H9 (cell line): ENCODE measurements at regions not wholly inside any gene's neighbourhood (a gene's known extent, or its start where the extent isn't known, plus 50 kb on each side); places are given as distances from the start of the nearest gene placed in this dataset.

Source experiments
- DNase-seq: peaks from one replicate; pipeline ENCODE4 v3.0.0-alpha.2; 2017
- H2AFZ ChIP-seq: one replicate; pipeline ENCODE4 v1.6.1; 2013; ENCODE audit warnings: mild to moderate bottlenecking, low read length, control low read depth, moderate library complexity
- H2AK5ac ChIP-seq: 2 replicates; pipeline ENCODE4 v1.6.1; 2013; ENCODE audit warnings: low read length, control low read depth, mixed read lengths; ENCODE audit not compliant: insufficient read length
- H2BK120ac ChIP-seq: one replicate; pipeline ENCODE4 v1.6.1; 2013; ENCODE audit warnings: low read depth, mild to moderate bottlenecking, low read length, control low read depth, inconsistent platforms; ENCODE audit not compliant: poor library complexity, severe bottlenecking
- H2BK12ac ChIP-seq: 2 replicates; pipeline ENCODE4 v1.6.1; 2013; ENCODE audit warnings: low read length, control low read depth, mixed read lengths, low read depth; ENCODE audit not compliant: insufficient read length
- H2BK15ac ChIP-seq: 2 replicates; pipeline ENCODE4 v1.6.1; 2013; ENCODE audit warnings: low read depth, low read length, control low read depth
- H2BK20ac ChIP-seq: one replicate; pipeline ENCODE4 v1.6.1; 2013; ENCODE audit warnings: low read depth, mild to moderate bottlenecking, low read length, control low read depth, inconsistent platforms; ENCODE audit not compliant: poor library complexity, severe bottlenecking
- H2BK5ac ChIP-seq: 2 replicates; pipeline ENCODE4 v1.6.1; 2013; ENCODE audit warnings: low read length, control low read depth, mixed read lengths; ENCODE audit not compliant: insufficient read length
- H3K14ac ChIP-seq: 2 replicates; pipeline ENCODE4 v1.6.1; 2013; ENCODE audit warnings: low read length, control low read depth; ENCODE audit not compliant: insufficient read depth
- H3K18ac ChIP-seq: 2 replicates; pipeline ENCODE4 v1.6.1; 2013; ENCODE audit warnings: low read depth, mild to moderate bottlenecking, mixed read lengths, low read length, control low read depth; ENCODE audit not compliant: insufficient read length
- H3K23ac ChIP-seq: 2 replicates; pipeline ENCODE4 v1.6.1; 2013; ENCODE audit warnings: low read length, control low read depth, mixed read lengths, low read depth; ENCODE audit not compliant: insufficient read length
- H3K23me2 ChIP-seq: 2 replicates; pipeline ENCODE4 v1.6.1; 2013; ENCODE audit warnings: low read depth, mild to moderate bottlenecking, mixed read lengths, low read length, control low read depth; ENCODE audit not compliant: insufficient read length, poor library complexity, severe bottlenecking
- H3K27ac ChIP-seq: 2 replicates; pipeline ENCODE4 v1.5.1; 2013; ENCODE audit warnings: low read length, control low read depth, mixed read lengths, low read depth; ENCODE audit not compliant: insufficient read length
- H3K27me3 ChIP-seq: 2 replicates; pipeline ENCODE4 v1.6.1; 2013; ENCODE audit warnings: low read length, control low read depth, inconsistent platforms; ENCODE audit not compliant: insufficient read depth
- H3K4ac ChIP-seq: 2 replicates; pipeline ENCODE4 v1.6.1; 2013; ENCODE audit warnings: low read depth, mild to moderate bottlenecking, control low read depth, inconsistent platforms, low read length, moderate library complexity
- H3K4me1 ChIP-seq: 2 replicates; pipeline ENCODE4 v1.6.1; 2013; ENCODE audit warnings: low read length, control low read depth, inconsistent platforms; ENCODE audit not compliant: insufficient read depth
- H3K4me2 ChIP-seq: 2 replicates; pipeline ENCODE4 v1.6.1; 2013; ENCODE audit warnings: low read length, control low read depth, mixed read lengths; ENCODE audit not compliant: insufficient read length, insufficient read depth
- H3K56ac ChIP-seq: 2 replicates; pipeline ENCODE4 v1.6.1; 2013; ENCODE audit warnings: low read depth, mild to moderate bottlenecking, mixed read lengths, low read length, control low read depth; ENCODE audit not compliant: insufficient read length
- H3K79me1 ChIP-seq: 2 replicates; pipeline ENCODE4 v1.6.1; 2013; ENCODE audit warnings: low read depth, mild to moderate bottlenecking, moderate library complexity, low read length, control low read depth, inconsistent platforms; ENCODE audit not compliant: insufficient read depth, poor library complexity, severe bottlenecking
- H3K79me2 ChIP-seq: 2 replicates; pipeline ENCODE4 v1.6.1; 2013; ENCODE audit warnings: low read length, control low read depth, inconsistent platforms; ENCODE audit not compliant: insufficient read depth
- H3K9ac ChIP-seq: 2 replicates; pipeline ENCODE4 v1.6.1; 2013; ENCODE audit warnings: low read length, control low read depth, mixed read lengths; ENCODE audit not compliant: insufficient read length; ENCODE audit errors: extremely low read depth
- H3K9me3 ChIP-seq: one replicate; pipeline ENCODE4 v1.6.1; 2013; ENCODE audit warnings: low read depth, low read length, inconsistent platforms; ENCODE audit not compliant: control insufficient read depth
- H3T11ph ChIP-seq: one replicate; pipeline ENCODE4 v1.6.1; 2013; ENCODE audit warnings: mild to moderate bottlenecking, low read length, control low read depth, inconsistent platforms
- H4K20me1 ChIP-seq: one replicate; pipeline ENCODE4 v1.6.1; 2013; ENCODE audit not compliant: control insufficient read depth, insufficient read length, insufficient read depth
- H4K5ac ChIP-seq: 2 replicates; pipeline ENCODE4 v1.6.1; 2013; ENCODE audit warnings: low read depth, mild to moderate bottlenecking, mixed read lengths, low read length, control low read depth; ENCODE audit not compliant: insufficient read length
- H4K8ac ChIP-seq: replicated peaks from 2 replicates; pipeline ENCODE4 v1.6.1; 2013; ENCODE audit warnings: low read length, control low read depth, mixed read lengths, low read depth; ENCODE audit not compliant: insufficient read length
- H4K91ac ChIP-seq: 2 replicates; pipeline ENCODE4 v1.6.1; 2013; ENCODE audit warnings: low read depth, mild to moderate bottlenecking, moderate library complexity, mixed read lengths, low read length, control low read depth; ENCODE audit not compliant: insufficient read length
- H3K27ac Mint-ChIP-seq, 3 experiments: 2 replicates in 2 of 3; 3 replicates in 1 of 3; pipeline ENCODE4 v1.8.0; 2020 to 2021; ENCODE audit warnings: mixed read lengths in 3 of 3, mild to moderate bottlenecking in 1 of 3, moderate library complexity in 1 of 3
- H3K27me3 Mint-ChIP-seq: 2 replicates; pipeline ENCODE4 v1.8.0; 2021; ENCODE audit warnings: low read depth, mild to moderate bottlenecking, moderate library complexity, mixed read lengths
- H3K36me3 Mint-ChIP-seq, 3 experiments: 2 replicates in 2 of 3; 3 replicates in 1 of 3; pipeline ENCODE4 v1.8.0; 2020 to 2021; ENCODE audit warnings: low read depth in 3 of 3, mixed read lengths in 3 of 3; ENCODE audit not compliant: insufficient read depth in 1 of 3
- H3K4me1 Mint-ChIP-seq, 2 experiments: 2 replicates each; pipeline ENCODE4 v1.8.0; 2020; ENCODE audit warnings: mixed read lengths in 2 of 2
- H3K4me3 Mint-ChIP-seq, 2 experiments: 2 replicates in 1 of 2; 3 replicates in 1 of 2; pipeline ENCODE4 v1.8.0; 2020 to 2021; ENCODE audit warnings: mild to moderate bottlenecking in 2 of 2, mixed read lengths in 2 of 2, moderate library complexity in 1 of 2
- H3K9me3 Mint-ChIP-seq, 2 experiments: 2 replicates in 1 of 2; 3 replicates in 1 of 2; pipeline ENCODE4 v1.8.0; 2020; ENCODE audit warnings: mild to moderate bottlenecking in 2 of 2, mixed read lengths in 2 of 2, moderate library complexity in 1 of 2
- WGBS: extraction: QIAGEN DNeasy Blood & Tissue Kit; methylation state at CpG from one replicate; pipeline ENCODE4 v1.1.7; 2013; ENCODE audit warnings: missing lambda C conversion rate, low lambda C conversion rate, mixed read lengths; ENCODE audit not compliant: insufficient read length; ENCODE audit errors: extremely low coverage; 5-methylcytosine and 5-hydroxymethylcytosine counted together
- TF ChIP-seq, protein P1 (sequence below): fragments of 200-600 bp; sonication (generic); conservative IDR thresholded peaks from 3 replicates; pipeline ENCODE4 v1.8.0; 2021; ENCODE audit warnings: antibody characterized with exemption, mild to moderate bottlenecking

DNA sequence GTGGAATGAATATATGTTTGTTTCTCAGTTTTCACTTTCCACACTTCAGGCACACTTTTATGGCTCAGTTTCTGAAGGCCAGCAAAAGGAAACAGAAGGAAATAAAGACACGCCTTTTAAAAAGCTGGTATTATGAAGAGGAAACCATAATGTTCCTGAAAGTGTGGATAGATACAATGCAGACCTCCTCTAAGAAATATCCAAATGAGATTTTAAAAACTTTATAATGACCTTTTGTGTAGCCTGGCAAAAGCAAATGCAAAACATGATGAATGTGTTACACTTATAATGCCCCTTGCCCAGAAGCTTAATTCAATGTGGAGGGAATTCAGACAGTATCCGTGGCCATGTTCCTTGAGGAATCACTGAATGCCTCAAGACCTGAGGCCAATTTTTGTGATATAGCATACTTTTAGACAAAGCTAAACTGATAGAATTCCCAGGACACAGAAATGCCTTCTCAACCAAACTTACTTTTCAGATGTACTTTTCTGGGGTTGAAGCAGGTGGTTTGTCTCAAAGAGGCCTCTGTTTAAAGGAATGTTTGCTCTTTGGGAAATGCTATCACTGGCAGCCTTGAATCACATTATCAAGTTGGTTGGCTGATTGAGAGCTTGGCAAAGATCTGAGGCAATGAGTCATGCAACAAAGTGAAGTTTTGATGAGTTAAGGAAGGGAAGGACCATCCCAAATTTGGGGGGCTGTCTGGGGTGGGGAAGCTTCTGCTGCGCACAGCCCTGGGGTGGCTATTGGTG lies 77.1 kb upstream of the CACNA2D3 start:
- H3K36me3 Mint-ChIP-seq: no peaks in the 10 kb centered on the region
- no peak overlapping the region for H3K4me2 ChIP-seq
- H3K27me3 ChIP-seq: no peaks in the 10 kb centered on the region
- no peak overlapping the region for H4K91ac ChIP-seq
- H3K4me3 Mint-ChIP-seq: no peak overlapping the region
- H3K4me1 ChIP-seq: peaks cover 6% of the 10 kb centered on the region; the same call in 1 of the 2 replicates
- H2AFZ ChIP-seq: no peak overlapping the region
- H2BK5ac ChIP-seq: no peak overlapping the region
- H3K23ac ChIP-seq: no peak overlapping the region
- no peak overlapping the region for H2BK12ac ChIP-seq
- H3K9ac ChIP-seq: no peak overlapping the region
- H4K8ac ChIP-seq: no peak overlapping the region
- no peaks in the 10 kb centered on the region for H3K9me3 ChIP-seq
- H4K20me1 ChIP-seq: no peaks in the 10 kb centered on the region
- H3K56ac ChIP-seq: no peak overlapping the region
- H3K4me1 Mint-ChIP-seq: peaks cover 8 to 9% of the 10 kb centered on the region in 2 experiments
- no peak overlapping the region for H3K4ac ChIP-seq
- no peak overlapping the region for H3T11ph ChIP-seq
- H2AK5ac ChIP-seq: no peak overlapping the region
- WGBS: no CpG with 5 or more reads among the region's 3 CpGs
- H3K27ac Mint-ChIP-seq: no peak overlapping the region
- TF ChIP-seq, protein P1, sequence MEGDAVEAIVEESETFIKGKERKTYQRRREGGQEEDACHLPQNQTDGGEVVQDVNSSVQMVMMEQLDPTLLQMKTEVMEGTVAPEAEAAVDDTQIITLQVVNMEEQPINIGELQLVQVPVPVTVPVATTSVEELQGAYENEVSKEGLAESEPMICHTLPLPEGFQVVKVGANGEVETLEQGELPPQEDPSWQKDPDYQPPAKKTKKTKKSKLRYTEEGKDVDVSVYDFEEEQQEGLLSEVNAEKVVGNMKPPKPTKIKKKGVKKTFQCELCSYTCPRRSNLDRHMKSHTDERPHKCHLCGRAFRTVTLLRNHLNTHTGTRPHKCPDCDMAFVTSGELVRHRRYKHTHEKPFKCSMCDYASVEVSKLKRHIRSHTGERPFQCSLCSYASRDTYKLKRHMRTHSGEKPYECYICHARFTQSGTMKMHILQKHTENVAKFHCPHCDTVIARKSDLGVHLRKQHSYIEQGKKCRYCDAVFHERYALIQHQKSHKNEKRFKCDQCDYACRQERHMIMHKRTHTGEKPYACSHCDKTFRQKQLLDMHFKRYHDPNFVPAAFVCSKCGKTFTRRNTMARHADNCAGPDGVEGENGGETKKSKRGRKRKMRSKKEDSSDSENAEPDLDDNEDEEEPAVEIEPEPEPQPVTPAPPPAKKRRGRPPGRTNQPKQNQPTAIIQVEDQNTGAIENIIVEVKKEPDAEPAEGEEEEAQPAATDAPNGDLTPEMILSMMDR: no peak
- no peaks in the 10 kb centered on the region for H3K79me2 ChIP-seq
- no peak overlapping the region for H2BK20ac ChIP-seq
- no peak overlapping the region for H2BK15ac ChIP-seq
- DNase-seq: no peak
- H3K18ac ChIP-seq: no peak overlapping the region
- no peaks in the 10 kb centered on the region for H3K23me2 ChIP-seq
- H3K9me3 Mint-ChIP-seq: no peaks in the 10 kb centered on the region
- H2BK120ac ChIP-seq: no peak overlapping the region
- no peaks in the 10 kb centered on the region for H3K79me1 ChIP-seq
- no peak overlapping the region for H3K27ac ChIP-seq
- no peak overlapping the region for H4K5ac ChIP-seq
- no peaks in the 10 kb centered on the region; the same call in 1 of the 2 replicates for H3K27me3 Mint-ChIP-seq
- no peak overlapping the region for H3K14ac ChIP-seq
